ENCODE measurements at regions not wholly inside any gene's neighbourhood (a gene's known extent, or its start where the extent isn't known, plus 50 kb on each side); places are given as distances from the start of the nearest gene placed in this dataset.

DNA sequence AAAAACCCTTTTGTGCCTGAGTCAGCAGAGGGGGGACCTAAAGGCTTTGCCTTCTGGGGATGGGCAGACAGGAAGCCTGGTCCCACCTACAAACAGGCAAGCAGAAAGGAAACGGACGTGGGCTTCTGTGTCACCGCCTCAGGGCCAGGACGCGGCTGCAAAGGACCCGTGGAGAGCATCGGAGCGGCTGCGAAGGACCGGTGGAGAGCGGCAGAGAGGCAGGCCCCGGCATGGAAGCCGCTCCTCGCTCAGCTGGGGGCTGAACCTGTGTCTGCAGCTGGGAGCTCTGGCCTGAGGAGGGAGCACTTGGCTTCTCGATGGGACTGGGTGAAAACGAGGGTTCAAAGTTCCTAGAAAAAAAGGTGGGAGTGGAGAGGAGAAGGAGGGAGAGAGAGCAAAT lies 125.4 kb upstream of the PPP2R2D start:
- TF ChIP-seq, protein P1, sequence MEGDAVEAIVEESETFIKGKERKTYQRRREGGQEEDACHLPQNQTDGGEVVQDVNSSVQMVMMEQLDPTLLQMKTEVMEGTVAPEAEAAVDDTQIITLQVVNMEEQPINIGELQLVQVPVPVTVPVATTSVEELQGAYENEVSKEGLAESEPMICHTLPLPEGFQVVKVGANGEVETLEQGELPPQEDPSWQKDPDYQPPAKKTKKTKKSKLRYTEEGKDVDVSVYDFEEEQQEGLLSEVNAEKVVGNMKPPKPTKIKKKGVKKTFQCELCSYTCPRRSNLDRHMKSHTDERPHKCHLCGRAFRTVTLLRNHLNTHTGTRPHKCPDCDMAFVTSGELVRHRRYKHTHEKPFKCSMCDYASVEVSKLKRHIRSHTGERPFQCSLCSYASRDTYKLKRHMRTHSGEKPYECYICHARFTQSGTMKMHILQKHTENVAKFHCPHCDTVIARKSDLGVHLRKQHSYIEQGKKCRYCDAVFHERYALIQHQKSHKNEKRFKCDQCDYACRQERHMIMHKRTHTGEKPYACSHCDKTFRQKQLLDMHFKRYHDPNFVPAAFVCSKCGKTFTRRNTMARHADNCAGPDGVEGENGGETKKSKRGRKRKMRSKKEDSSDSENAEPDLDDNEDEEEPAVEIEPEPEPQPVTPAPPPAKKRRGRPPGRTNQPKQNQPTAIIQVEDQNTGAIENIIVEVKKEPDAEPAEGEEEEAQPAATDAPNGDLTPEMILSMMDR (conservative IDR thresholded peaks at IDR 0.05; ENCODE audit: low read depth, low read length): no peak
- no peak for TF ChIP-seq EZH2 (IDR thresholded peaks at IDR 0.05; ENCODE audit: borderline replicate concordance, low read depth, low read length, poor library complexity, severe bottlenecking)
